Gastrocnemius medialis (tissue), 4 donors: ENCODE measurements at regions not wholly inside any gene's neighbourhood (a gene's known extent, or its start where the extent isn't known, plus 50 kb on each side); places are given as distances from the start of the nearest gene placed in this dataset.
"Not testable (repeated sequence)": the region's sequence is repeated elsewhere in the genome, so short reads cannot be mapped to it uniquely, and the experiment has no call there.

ENCODE experiments used
- ATAC-seq, 2 donors: fragments of 150-250 bp; one replicate each; pipeline ENCODE4 v1.9.1; 2016
- DNase-seq, 2 donors: peaks; one replicate each; pipeline ENCODE4 v3.0.0-alpha.2; 2019
- H3K27ac ChIP-seq, 4 donors: fragments of 200-600 bp; sonication (generic); 1 replicate in 1 of 4; 2 replicates in 3 of 4; pipeline ENCODE4 v1.5.1; 2016 to 2018; ENCODE audit warnings: mild to moderate bottlenecking in 2 of 4, moderate library complexity in 1 of 4
- H3K27me3 ChIP-seq, 3 donors: fragments of 200-600 bp; sonication (generic) in 2 of 3; 1 replicate in 1 of 3; 2 replicates in 2 of 3; pipeline versions ENCODE4 v1.5.1 to v1.6.0; 2016 to 2019; ENCODE audit warnings: mild to moderate bottlenecking in 1 of 3, moderate library complexity in 1 of 3
- H3K36me3 ChIP-seq, 2 donors: fragments of 200-600 bp; sonication (generic) in 1 of 2; one replicate each; pipeline ENCODE4 v1.5.1; 2017 to 2018
- H3K4me1 ChIP-seq, 2 donors: fragments of 200-600 bp; sonication (generic) in 1 of 2; one replicate each; pipeline ENCODE4 v1.5.1; 2016 to 2017; ENCODE audit warnings: mild to moderate bottlenecking in 2 of 2
- H3K4me3 ChIP-seq, 4 donors: fragments of 200-600 bp; sonication (generic) in 3 of 4; 1 replicate in 1 of 4; 2 replicates in 3 of 4; pipeline ENCODE4 v1.5.1; 2016 to 2019; ENCODE audit warnings: mild to moderate bottlenecking in 2 of 4
- H3K9me3 ChIP-seq, 3 donors: fragments of 200-600 bp; sonication (generic) in 2 of 3; 1 replicate in 1 of 3; 2 replicates in 2 of 3; pipeline ENCODE4 v1.5.1; 2016 to 2019
- CTCF ChIP-seq, 5 experiments: fragments of 450-650 bp in 3 of 5; fragments of 200-600 bp in 2 of 5; sonication (generic) in 2 of 5; IDR thresholded peaks in 4 of 5; conservative IDR thresholded peaks in 1 of 5; 1 replicate in 4 of 5; 2 replicates in 1 of 5; pipeline ENCODE4 v1.5.1; 2016 to 2019; ENCODE audit warnings: antibody characterized with exemption in 5 of 5, mild to moderate bottlenecking in 3 of 5, moderate library complexity in 3 of 5
- POLR2A ChIP-seq, 2 donors: fragments of 450-650 bp; IDR thresholded peaks; one replicate each; pipeline ENCODE4 v1.6.1; 2017; ENCODE audit warnings: antibody characterized with exemption in 2 of 2, mild to moderate bottlenecking in 2 of 2, moderate library complexity in 2 of 2
- in situ Hi-C, 4 donors: fragments of 200-750 bp; cut with MboI; loops; one replicate each; pipeline versions ENCODE4 v1.15.0 to v1.8.0; 2017; ENCODE audit warnings: low sequenced_read_pairs in 4 of 4
- intact Hi-C: fragments of 100-400 bp; cut with DNase I; formaldehyde crosslinking; loops from one replicate; pipeline ENCODE4 v1.15.1; 2023; ENCODE audit warnings: low total_unique reads

DNA sequence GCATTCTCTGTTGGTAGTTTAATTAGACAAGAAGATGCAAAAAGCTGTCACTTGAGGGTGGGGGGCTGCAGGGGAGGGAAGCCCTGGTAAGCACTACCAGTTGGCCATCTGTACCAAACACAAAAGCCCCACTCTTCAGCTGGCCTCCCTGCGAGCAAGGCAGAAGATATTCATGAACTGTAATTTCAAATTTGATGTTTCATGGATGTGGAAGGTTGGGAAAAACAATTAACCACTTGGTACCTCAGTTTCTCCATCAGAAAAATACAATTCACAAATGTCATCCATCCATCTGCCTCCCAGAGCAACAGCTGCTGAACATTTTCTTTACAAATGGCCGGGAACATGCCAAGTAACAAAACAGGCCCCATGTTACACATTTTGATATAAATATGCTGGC, 265.3 kb downstream of the HNRNPD start:
- Histone ChIP-seq H3K36me3 (no peaks in the 10 kb centered on the region), H3K9me3 (no peaks in the 10 kb centered on the region), H3K4me1 (no peaks in the 10 kb centered on the region), H3K27me3 (no peaks in the 10 kb centered on the region), H3K4me3 (no peak overlapping the region), H3K27ac (no peak overlapping the region)
- in situ Hi-C loops (no loop called here), intact Hi-C loops (no loop called here)
- no peak for ATAC-seq
- DNase-seq: no peak
- TF ChIP-seq POLR2A (IDR thresholded peaks at IDR 0.05): no peak
- no peak for TF ChIP-seq CTCF (IDR thresholded peaks at IDR 0.05 in 4 of 5, conservative IDR thresholded peaks at IDR 0.05 in 1 of 5)

DNA sequence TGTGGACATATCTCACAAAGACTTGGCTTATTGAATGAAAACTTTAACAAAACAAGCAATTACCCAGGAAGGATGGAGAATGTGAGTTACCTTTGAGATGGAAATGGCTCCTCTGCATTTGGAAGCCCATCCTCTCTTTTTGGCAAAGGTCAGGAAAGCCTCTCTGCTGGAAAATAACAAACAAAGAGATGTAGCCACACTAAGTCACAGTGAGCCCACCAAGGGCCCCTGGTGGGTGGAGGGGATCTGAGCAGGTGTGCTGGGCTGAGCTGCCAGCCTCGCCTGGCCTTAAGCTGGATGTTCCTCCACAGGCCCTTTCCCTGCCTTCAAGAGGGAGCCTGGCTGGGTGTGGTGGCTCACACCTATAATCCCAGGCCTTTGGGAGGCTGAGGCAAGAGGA, 269.2 kb downstream of the HNRNPD start:
- Histone ChIP-seq H3K9me3 (no peaks in the 10 kb centered on the region), H3K27ac (no peak overlapping the region), H3K36me3 (no peaks in the 10 kb centered on the region), H3K4me1 (no peaks in the 10 kb centered on the region), H3K4me3 (no peak overlapping the region), H3K27me3 (no peaks in the 10 kb centered on the region)
- intact Hi-C loops: no loop called here
- ATAC-seq (no peak), DNase-seq (no peak)
- TF ChIP-seq CTCF (IDR thresholded peaks at IDR 0.05 in 4 of 5, conservative IDR thresholded peaks at IDR 0.05 in 1 of 5): no peak
- no peak for TF ChIP-seq POLR2A (IDR thresholded peaks at IDR 0.05)
- in situ Hi-C loops: no loop called here

DNA sequence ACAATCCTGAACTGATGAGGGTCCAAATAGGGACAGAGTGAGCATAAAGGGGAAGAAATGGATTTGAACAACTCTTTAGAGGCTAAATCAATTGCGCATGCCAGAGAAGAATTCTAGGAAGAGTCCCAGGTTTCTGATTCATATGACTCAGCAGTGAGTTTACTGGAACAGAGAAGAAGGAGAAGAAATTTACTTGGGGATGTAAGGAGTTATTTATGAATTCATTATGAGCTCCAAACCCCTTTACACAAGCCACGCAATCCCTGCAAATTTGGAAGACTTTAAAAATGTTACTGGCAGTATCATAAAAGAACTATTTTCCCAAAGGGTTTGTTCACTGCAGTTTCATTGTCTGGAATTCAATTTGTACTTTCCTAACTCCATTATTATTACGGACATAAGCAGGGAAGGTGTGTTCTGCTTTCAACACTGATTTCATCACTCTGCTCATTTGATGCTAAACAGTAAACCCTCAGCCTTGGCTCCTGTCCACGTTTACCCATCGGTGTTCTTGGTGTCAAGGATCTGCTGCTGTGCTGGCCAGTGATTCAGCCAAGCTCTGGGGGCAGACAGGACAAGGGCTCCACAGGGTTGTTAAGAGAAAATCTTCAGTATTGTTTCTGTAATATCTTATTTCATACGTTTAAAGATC, 273.7 kb downstream of the HNRNPD start:
- no peak for DNase-seq
- H3K27me3 ChIP-seq: no peaks in the 10 kb centered on the region
- TF ChIP-seq POLR2A (IDR thresholded peaks at IDR 0.05): no peak
- H3K9me3 ChIP-seq: no peaks in the 10 kb centered on the region
- intact Hi-C loops: no loop called here
- H3K27ac ChIP-seq: no peak overlapping the region
- H3K4me3 ChIP-seq: no peak overlapping the region
- H3K36me3 ChIP-seq: no peaks in the 10 kb centered on the region
- no peaks in the 10 kb centered on the region for H3K4me1 ChIP-seq
- ATAC-seq: no peak
- in situ Hi-C loops: no loop called here

DNA sequence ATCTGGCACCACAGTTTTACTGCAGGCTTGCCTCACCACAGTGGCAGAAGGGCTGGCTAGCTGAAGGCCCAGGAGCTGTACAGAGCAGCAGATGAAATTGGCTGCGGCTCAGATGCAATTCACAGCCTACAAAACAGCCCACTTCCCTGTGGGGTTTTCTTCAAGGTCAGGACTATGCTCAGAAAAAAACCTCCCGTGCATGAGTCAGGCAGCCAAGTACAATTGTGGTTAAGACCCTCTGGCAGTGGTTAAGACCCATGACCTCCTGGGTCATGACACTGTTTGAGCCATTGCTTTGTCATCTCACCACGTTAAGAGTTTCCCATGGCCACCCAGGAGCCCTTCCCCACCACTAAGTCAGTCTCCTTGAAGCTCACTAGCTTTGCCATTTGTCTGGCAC, 276.3 kb downstream of the HNRNPD start:
- no peak for TF ChIP-seq POLR2A (IDR thresholded peaks at IDR 0.05)
- ATAC-seq (no peak), DNase-seq (no peak)
- Histone ChIP-seq H3K27me3 (no peaks in the 10 kb centered on the region), H3K9me3 (no peaks in the 10 kb centered on the region), H3K27ac (no peak overlapping the region), H3K4me3 (no peak overlapping the region), H3K4me1 (no peaks in the 10 kb centered on the region), H3K36me3 (no peaks in the 10 kb centered on the region)
- in situ Hi-C loops (no loop called here), intact Hi-C loops (no loop called here)

DNA sequence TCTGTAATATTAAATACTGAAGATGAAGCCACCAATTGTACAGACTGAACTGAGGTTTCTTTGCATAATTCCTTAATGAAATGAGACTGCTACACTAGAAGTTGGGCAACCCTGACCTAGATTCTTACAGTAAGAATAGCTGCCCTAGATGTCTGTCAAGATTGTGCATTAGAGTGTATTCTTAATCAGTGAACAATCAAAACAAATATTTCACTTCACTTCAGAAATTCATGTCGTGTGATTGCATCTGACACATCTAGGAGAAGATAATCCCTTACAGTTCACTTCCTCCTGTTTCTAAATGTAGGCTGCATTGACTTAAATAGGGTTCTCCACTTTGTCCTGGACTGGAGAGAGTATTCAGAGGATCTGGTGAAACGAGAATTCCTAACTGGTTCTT, 283.1 kb downstream of the HNRNPD start:
- DNase-seq: no peak
- Histone ChIP-seq H3K4me3 (no peak overlapping the region), H3K27ac (no peak overlapping the region), H3K27me3 (no peaks in the 10 kb centered on the region), H3K36me3 (no peaks in the 10 kb centered on the region), H3K9me3 (no peaks in the 10 kb centered on the region), H3K4me1 (no peaks in the 10 kb centered on the region)
- ATAC-seq: no peak
- intact Hi-C loops: no loop called here
- in situ Hi-C loops: no loop called here
- no peak for TF ChIP-seq POLR2A (IDR thresholded peaks at IDR 0.05)
- no peak for TF ChIP-seq CTCF (IDR thresholded peaks at IDR 0.05 in 4 of 5, conservative IDR thresholded peaks at IDR 0.05 in 1 of 5)

DNA sequence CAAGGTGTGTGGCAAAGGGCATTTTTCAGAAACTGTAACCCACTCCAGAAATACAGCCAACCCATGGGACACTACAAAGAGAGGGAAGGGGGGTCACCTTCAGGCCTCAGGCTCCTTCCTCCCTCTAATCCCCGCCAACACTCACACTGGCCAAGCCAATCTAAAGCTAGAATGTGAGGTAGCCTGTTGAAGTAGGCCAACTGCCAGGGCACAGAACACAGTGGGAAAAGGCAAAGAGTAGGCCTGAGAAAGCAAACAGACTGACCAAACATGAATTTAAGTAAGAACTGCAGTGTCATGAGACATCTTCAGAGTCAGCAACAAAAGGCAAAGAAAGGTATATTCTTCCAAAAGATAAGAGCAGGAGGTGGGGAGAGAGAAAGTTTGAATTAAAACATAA, 289.0 kb downstream of the HNRNPD start:
- no peak for DNase-seq
- ATAC-seq: no peak
- TF ChIP-seq POLR2A (IDR thresholded peaks at IDR 0.05): no peak
- no peak for TF ChIP-seq CTCF (IDR thresholded peaks at IDR 0.05 in 4 of 5, conservative IDR thresholded peaks at IDR 0.05 in 1 of 5)
- no peaks in the 10 kb centered on the region for H3K4me1 ChIP-seq
- H3K27ac ChIP-seq: no peak overlapping the region
- no peaks in the 10 kb centered on the region for H3K9me3 ChIP-seq
- no peak overlapping the region for H3K4me3 ChIP-seq
- H3K27me3 ChIP-seq: no peaks in the 10 kb centered on the region
- intact Hi-C loops (no loop called here), in situ Hi-C loops (no loop called here)
- H3K36me3 ChIP-seq: no peaks in the 10 kb centered on the region

DNA sequence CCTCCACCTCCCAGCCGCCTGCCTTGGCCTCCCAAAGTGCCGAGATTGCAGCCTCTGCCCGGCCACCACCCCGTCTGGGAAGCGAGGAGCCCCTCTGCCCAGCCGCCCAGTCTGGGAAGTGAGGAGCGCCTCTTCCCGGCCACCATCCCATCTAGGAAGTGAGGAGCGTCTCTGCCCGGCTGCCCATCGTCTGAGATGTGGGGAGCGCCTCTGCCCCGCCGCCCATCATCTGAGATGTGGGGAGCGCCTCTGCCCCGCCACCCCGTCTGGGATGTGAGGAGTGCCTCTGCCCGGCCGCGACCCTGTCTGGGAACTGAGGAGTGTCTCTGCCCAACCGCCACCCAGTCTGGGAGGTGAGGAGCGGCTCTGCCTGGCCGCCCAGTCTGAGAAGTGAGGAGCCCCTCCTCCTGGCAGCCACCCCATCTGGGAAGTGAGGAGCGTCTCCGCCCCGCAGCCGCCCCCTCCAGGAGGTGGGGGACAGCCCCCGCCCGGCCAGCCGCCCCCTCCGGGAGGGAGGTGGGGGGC, 296.3 kb downstream of the HNRNPD start:
- DNase-seq, intact Hi-C loops, H3K9me3 ChIP-seq, H3K4me3 ChIP-seq, in situ Hi-C loops, H3K36me3 ChIP-seq, ATAC-seq, H3K27me3 ChIP-seq, H3K4me1 ChIP-seq, H3K27ac ChIP-seq: not testable (repeated sequence)
